ENCODE measurements at regions not wholly inside any gene's neighbourhood (a gene's known extent, or its start where the extent isn't known, plus 50 kb on each side); places are given as distances from the start of the nearest gene placed in this dataset.

GRCh38 chr6:100962466-100962865 lies 81.3 kb upstream of the ASCC3 start:
- TF ChIP-seq, protein P1, sequence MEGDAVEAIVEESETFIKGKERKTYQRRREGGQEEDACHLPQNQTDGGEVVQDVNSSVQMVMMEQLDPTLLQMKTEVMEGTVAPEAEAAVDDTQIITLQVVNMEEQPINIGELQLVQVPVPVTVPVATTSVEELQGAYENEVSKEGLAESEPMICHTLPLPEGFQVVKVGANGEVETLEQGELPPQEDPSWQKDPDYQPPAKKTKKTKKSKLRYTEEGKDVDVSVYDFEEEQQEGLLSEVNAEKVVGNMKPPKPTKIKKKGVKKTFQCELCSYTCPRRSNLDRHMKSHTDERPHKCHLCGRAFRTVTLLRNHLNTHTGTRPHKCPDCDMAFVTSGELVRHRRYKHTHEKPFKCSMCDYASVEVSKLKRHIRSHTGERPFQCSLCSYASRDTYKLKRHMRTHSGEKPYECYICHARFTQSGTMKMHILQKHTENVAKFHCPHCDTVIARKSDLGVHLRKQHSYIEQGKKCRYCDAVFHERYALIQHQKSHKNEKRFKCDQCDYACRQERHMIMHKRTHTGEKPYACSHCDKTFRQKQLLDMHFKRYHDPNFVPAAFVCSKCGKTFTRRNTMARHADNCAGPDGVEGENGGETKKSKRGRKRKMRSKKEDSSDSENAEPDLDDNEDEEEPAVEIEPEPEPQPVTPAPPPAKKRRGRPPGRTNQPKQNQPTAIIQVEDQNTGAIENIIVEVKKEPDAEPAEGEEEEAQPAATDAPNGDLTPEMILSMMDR (IDR thresholded peaks at IDR 0.05) = no peak
- no peak for TF ChIP-seq EP300 (IDR thresholded peaks at IDR 0.05)
- no peak for TF ChIP-seq POLR2AphosphoS5 (IDR thresholded peaks at IDR 0.05)
- TF ChIP-seq POLR2A (IDR thresholded peaks at IDR 0.05) = no peak
